ENCODE measurements at regions not wholly inside any gene's neighbourhood (a gene's known extent, or its start where the extent isn't known, plus 50 kb on each side); places are given as distances from the start of the nearest gene placed in this dataset.

GRCh38 chr5:168147106-168147505, 144.3 kb upstream of the WWC1 start:
- Histone ChIP-seq H3K4me1 (ENCODE audit: insufficient read depth, poor library complexity, severe bottlenecking) (no peaks in the 10 kb centered on the region), H3K4me3 (ENCODE audit: severe bottlenecking) (no peak overlapping the region), H3K27me3 (ENCODE audit: insufficient read depth, poor library complexity, severe bottlenecking) (peaks cover 6% of the 10 kb centered on the region), H3K36me3 (ENCODE audit: low read depth) (no peaks in the 10 kb centered on the region), H3K9me3 (ENCODE audit: severe bottlenecking) (no peaks in the 10 kb centered on the region), H3K27ac (ENCODE audit: poor library complexity, severe bottlenecking) (no peak overlapping the region)
- no peak for DNase-seq (ENCODE audit: low spot score)
- TF ChIP-seq, protein P1, sequence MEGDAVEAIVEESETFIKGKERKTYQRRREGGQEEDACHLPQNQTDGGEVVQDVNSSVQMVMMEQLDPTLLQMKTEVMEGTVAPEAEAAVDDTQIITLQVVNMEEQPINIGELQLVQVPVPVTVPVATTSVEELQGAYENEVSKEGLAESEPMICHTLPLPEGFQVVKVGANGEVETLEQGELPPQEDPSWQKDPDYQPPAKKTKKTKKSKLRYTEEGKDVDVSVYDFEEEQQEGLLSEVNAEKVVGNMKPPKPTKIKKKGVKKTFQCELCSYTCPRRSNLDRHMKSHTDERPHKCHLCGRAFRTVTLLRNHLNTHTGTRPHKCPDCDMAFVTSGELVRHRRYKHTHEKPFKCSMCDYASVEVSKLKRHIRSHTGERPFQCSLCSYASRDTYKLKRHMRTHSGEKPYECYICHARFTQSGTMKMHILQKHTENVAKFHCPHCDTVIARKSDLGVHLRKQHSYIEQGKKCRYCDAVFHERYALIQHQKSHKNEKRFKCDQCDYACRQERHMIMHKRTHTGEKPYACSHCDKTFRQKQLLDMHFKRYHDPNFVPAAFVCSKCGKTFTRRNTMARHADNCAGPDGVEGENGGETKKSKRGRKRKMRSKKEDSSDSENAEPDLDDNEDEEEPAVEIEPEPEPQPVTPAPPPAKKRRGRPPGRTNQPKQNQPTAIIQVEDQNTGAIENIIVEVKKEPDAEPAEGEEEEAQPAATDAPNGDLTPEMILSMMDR (IDR thresholded peaks at IDR 0.05; ENCODE audit: poor library complexity, severe bottlenecking), result no peak
- no peak for ATAC-seq (ENCODE audit: low read depth)

DNA sequence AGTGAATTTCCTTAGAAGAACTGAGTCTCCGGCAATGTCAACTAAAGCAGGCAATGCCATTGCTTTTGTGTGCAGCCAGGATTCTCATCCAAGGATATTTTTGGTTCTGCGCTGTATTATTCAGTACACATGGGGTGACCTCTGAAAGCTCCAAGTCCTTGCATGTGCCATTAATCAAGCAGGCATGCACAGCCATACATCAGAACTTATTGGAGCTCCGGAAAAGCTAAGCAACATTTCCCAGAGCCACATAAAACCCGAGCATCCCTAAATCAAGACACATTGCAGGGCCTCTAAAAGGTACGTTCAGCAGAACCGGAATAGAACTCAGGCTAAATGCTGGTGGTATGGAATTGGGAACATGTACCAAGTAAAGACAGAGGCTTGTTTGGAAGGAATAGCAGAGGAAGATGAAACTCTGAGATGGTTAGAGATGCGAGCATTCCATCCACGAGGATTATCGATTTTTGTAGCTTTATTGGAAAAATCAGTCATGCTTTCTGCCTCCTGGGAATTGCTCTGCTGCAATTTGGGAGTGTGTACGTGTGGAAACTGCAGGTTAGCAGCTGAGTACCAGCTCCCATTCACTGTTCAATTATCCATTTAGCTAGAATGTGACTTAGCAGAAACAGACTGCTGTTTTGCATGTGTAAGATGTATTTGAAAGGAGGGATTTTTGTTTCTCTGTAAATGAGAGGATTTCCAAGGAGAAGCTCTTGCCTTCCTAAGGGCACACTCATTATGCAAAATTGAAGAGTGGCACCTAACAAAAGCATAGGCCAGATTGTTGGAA, 143.7 kb upstream of the WWC1 start:
- H3K27me3 ChIP-seq (ENCODE audit: insufficient read depth, poor library complexity, severe bottlenecking), result peaks cover 3% of the 10 kb centered on the region
- ATAC-seq (ENCODE audit: low read depth) (no peak), DNase-seq (ENCODE audit: low spot score) (no peak)
- TF ChIP-seq, protein P1 (IDR thresholded peaks at IDR 0.05; ENCODE audit: poor library complexity, severe bottlenecking), result no peak
- no peak overlapping the region for H3K27ac ChIP-seq (ENCODE audit: poor library complexity, severe bottlenecking)
- no peaks in the 10 kb centered on the region for H3K36me3 ChIP-seq (ENCODE audit: low read depth)
- H3K4me1 ChIP-seq (ENCODE audit: insufficient read depth, poor library complexity, severe bottlenecking), result no peaks in the 10 kb centered on the region
- no peaks in the 10 kb centered on the region for H3K9me3 ChIP-seq (ENCODE audit: severe bottlenecking)
- no peak overlapping the region for H3K4me3 ChIP-seq (ENCODE audit: severe bottlenecking)

GRCh38 chr5:168151041-168151440, 140.4 kb upstream of the WWC1 start:
- Histone ChIP-seq H3K4me1 (ENCODE audit: insufficient read depth, poor library complexity, severe bottlenecking) (no peaks in the 10 kb centered on the region), H3K9me3 (ENCODE audit: severe bottlenecking) (no peaks in the 10 kb centered on the region), H3K27ac (ENCODE audit: poor library complexity, severe bottlenecking) (no peak overlapping the region), H3K4me3 (ENCODE audit: severe bottlenecking) (no peak overlapping the region), H3K36me3 (ENCODE audit: low read depth) (no peaks in the 10 kb centered on the region), H3K27me3 (ENCODE audit: insufficient read depth, poor library complexity, severe bottlenecking) (peaks cover 3% of the 10 kb centered on the region)
- DNase-seq (ENCODE audit: low spot score), result no peak
- ATAC-seq (ENCODE audit: low read depth), result no peak
- TF ChIP-seq, protein P1 (IDR thresholded peaks at IDR 0.05; ENCODE audit: poor library complexity, severe bottlenecking), result no peak

DNA sequence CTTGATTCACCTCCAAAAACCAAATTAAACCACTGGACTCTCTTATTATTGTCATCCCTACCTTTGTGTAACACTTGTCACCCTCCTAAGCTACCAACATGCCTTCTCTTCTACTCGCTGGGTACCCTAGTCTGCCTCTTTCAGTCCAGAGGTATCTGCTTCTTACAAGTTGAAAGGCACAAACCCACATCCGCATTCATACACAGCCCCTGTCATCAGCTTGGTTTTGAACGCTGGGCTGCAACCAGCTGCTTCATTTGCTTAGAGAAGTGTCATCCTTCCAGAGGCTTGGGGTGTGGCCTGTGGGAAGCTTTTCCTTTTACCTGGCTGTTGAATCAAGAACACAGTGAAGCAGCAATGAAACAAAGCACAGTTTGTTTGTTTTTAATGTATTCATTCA, 138.8 kb upstream of the WWC1 start:
- peak; percentile 41; the same call in 2 of the 3 replicates for ATAC-seq (ENCODE audit: low read depth)

More for the DNA sequence above, 138.8 kb upstream of the WWC1 start:
- H3K4me3 ChIP-seq (ENCODE audit: severe bottlenecking), result no peak overlapping the region
- no peak overlapping the region for H3K27ac ChIP-seq (ENCODE audit: poor library complexity, severe bottlenecking)
- no peaks in the 10 kb centered on the region for H3K36me3 ChIP-seq (ENCODE audit: low read depth)
- H3K4me1 ChIP-seq (ENCODE audit: insufficient read depth, poor library complexity, severe bottlenecking), result no peaks in the 10 kb centered on the region
- TF ChIP-seq, protein P1 (IDR thresholded peaks at IDR 0.05; ENCODE audit: poor library complexity, severe bottlenecking), result no peak
- no peak for DNase-seq (ENCODE audit: low spot score)
- peaks cover 13% of the 10 kb centered on the region for H3K27me3 ChIP-seq (ENCODE audit: insufficient read depth, poor library complexity, severe bottlenecking)
- no peaks in the 10 kb centered on the region for H3K9me3 ChIP-seq (ENCODE audit: severe bottlenecking)
